HCT116 (cell line): ENCODE measurements at regions not wholly inside any gene's neighbourhood (a gene's known extent, or its start where the extent isn't known, plus 50 kb on each side); places are given as distances from the start of the nearest gene placed in this dataset.

ENCODE experiments used
- ATAC-seq: fragments of 200-7000 bp; cut with Tn5 transposase; 2 replicates; pipeline ENCODE4 v1.9.1; 2020; ENCODE audit warnings: mild to moderate bottlenecking, moderate library complexity
- BruUV-seq: library from RNA; stranded (reverse); fragments of 400-500 nt; replicated peaks from 2 replicates; lab custom pipeline; 2021; lab: Mats Ljungman, UMichigan
- CTCF ChIA-PET: fragments of 300-600 bp; sonication (Branson Sonifier 250); formaldehyde crosslinking; loops from one replicate; lab custom pipeline; 2021; ENCODE audit warnings: antibody characterized with exemption; lab: Charles Lee
- POLR2A ChIA-PET: fragments of 300-600, 350-600 bp; sonication (Branson Sonifier 250); formaldehyde crosslinking; loops from one replicate; lab custom pipeline; 2021; ENCODE audit warnings: antibody characterized with exemption; lab: Charles Lee
- RAD21 ChIA-PET, 2 experiments: fragments of 300-600 bp; sonication (Branson Sonifier 250); formaldehyde crosslinking; loops; one replicate each; lab custom pipeline; 2023; ENCODE audit warnings: low total read pairs in 2 of 2; ENCODE audit not compliant: uncharacterized antibody in 2 of 2, unreplicated experiment in 2 of 2, low non-redundant PET in 1 of 2; lab: Charles Lee
- DNase-seq: peaks from one replicate; pipeline ENCODE4 v3.0.0-alpha.2; 2010; ENCODE audit warnings: low read depth, low spot score
- H2AFZ ChIP-seq: fragments of 200-600 bp; shearing (Covaris generic), sonication (generic); 2 replicates; pipeline ENCODE4 v1.6.1; 2017; ENCODE audit warnings: low read depth, mixed run types, mixed read lengths, antibody characterized with exemption, low read length; ENCODE audit not compliant: poor library complexity, severe bottlenecking
- H3K27ac ChIP-seq: 2 replicates; pipeline ENCODE4 v1.5.1; 2012; ENCODE audit warnings: low read depth, low read length
- H3K27me3 ChIP-seq: fragments of 200-600 bp; sonication (generic); 2 replicates; pipeline ENCODE4 v1.6.1; 2016; ENCODE audit warnings: mixed run types, low read length, mixed read lengths; ENCODE audit not compliant: insufficient read depth
- H3K36me3 ChIP-seq, 2 experiments: fragments of 200-500 bp in 1 of 2; fragments of 200-600 bp in 1 of 2; sonication (Bioruptor generic) in 1 of 2; sonication (generic) in 1 of 2; 2 replicates each; pipeline versions ENCODE4 v1.5.1 to v1.6.1; 2014 to 2016; ENCODE audit warnings: low read length in 2 of 2, inconsistent platforms in 1 of 2, mixed read lengths in 1 of 2, mixed run types in 1 of 2; ENCODE audit not compliant: insufficient read depth in 2 of 2, control insufficient read depth in 1 of 2
- H3K4me1 ChIP-seq, 2 experiments: fragments of 200-600 bp in 1 of 2; sonication (generic) in 1 of 2; 2 replicates each; pipeline versions ENCODE4 v1.5.1 to v1.6.1; 2012 to 2017; ENCODE audit warnings: low read length in 2 of 2, inconsistent platforms in 1 of 2, mild to moderate bottlenecking in 1 of 2, mixed read lengths in 1 of 2, mixed run types in 1 of 2, moderate library complexity in 1 of 2; ENCODE audit not compliant: insufficient read depth in 2 of 2, control insufficient read depth in 1 of 2
- H3K4me2 ChIP-seq: fragments of 200-600 bp; sonication (generic); 2 replicates; pipeline ENCODE4 v1.6.1; 2017; ENCODE audit warnings: mixed run types, low read length, mixed read lengths
- H3K4me3 ChIP-seq, 2 experiments: fragments of 200-600 bp in 1 of 2; sonication (generic) in 1 of 2; replicated peaks in 1 of 2; 2 replicates each; pipeline ENCODE4 v1.5.1; 2011 to 2016; ENCODE audit warnings: low read length in 2 of 2, control low read depth in 1 of 2, low read depth in 1 of 2, mild to moderate bottlenecking in 1 of 2, mixed read lengths in 1 of 2, mixed run types in 1 of 2
- H3K79me2 ChIP-seq: fragments of 200-600 bp; sonication (generic); 2 replicates; pipeline ENCODE4 v1.6.1; 2017; ENCODE audit warnings: mild to moderate bottlenecking, mixed run types, low read length, moderate library complexity, mixed read lengths; ENCODE audit not compliant: insufficient read depth
- H3K9ac ChIP-seq: fragments of 200-600 bp; sonication (generic); 2 replicates; pipeline ENCODE4 v1.6.1; 2016; ENCODE audit warnings: low read length, mixed read lengths
- H3K9me2 ChIP-seq: fragments of 200-600 bp; sonication (generic), shearing (Covaris generic); 2 replicates; pipeline ENCODE4 v1.6.1; 2017; ENCODE audit warnings: mixed run types, mild to moderate bottlenecking, moderate library complexity; ENCODE audit not compliant: insufficient read depth
- H3K9me3 ChIP-seq, 2 experiments: fragments of 200-500 bp in 1 of 2; fragments of 200-600 bp in 1 of 2; sonication (Bioruptor generic) in 1 of 2; sonication (generic) in 1 of 2; 2 replicates each; pipeline ENCODE4 v1.6.1; 2014 to 2017; ENCODE audit warnings: low read length in 2 of 2, mixed read lengths in 2 of 2, inconsistent platforms in 1 of 2, low read depth in 1 of 2, mild to moderate bottlenecking in 1 of 2, mixed run types in 1 of 2, moderate library complexity in 1 of 2; ENCODE audit not compliant: control insufficient read depth in 1 of 2, insufficient read depth in 1 of 2
- H4K20me1 ChIP-seq: fragments of 200-600 bp; sonication (generic), shearing (Covaris generic); 2 replicates; pipeline ENCODE4 v1.6.1; 2017; ENCODE audit warnings: mixed run types, mild to moderate bottlenecking, moderate library complexity; ENCODE audit not compliant: insufficient read depth
- EGR1 ChIP-seq: IDR thresholded peaks from 2 replicates; pipeline ENCODE4 v1.6.1; 2012; ENCODE audit warnings: low read depth
- EZH2 ChIP-seq: fragments of 200-600 bp; sonication (generic); IDR thresholded peaks from 2 replicates; pipeline ENCODE4 v1.6.1; 2017; ENCODE audit warnings: antibody characterized with exemption, mixed run types
- POLR2A ChIP-seq: IDR thresholded peaks from 2 replicates; pipeline ENCODE4 v1.7.0; 2011; ENCODE audit warnings: borderline replicate concordance; ENCODE audit not compliant: insufficient read depth, insufficient read length; ENCODE audit errors: extremely low read depth
- POLR2AphosphoS5 ChIP-seq: IDR thresholded peaks from 2 replicates; pipeline ENCODE4 v1.6.1; 2011; ENCODE audit warnings: mild to moderate bottlenecking, low read depth, low read length, moderate library complexity
- YY1 ChIP-seq: IDR thresholded peaks from 2 replicates; pipeline ENCODE4 v1.6.1; 2011; ENCODE audit warnings: low read length, low read depth, moderate library complexity, mild to moderate bottlenecking; ENCODE audit not compliant: insufficient replicate concordance; ENCODE audit errors: extremely low read depth
- ZBTB33 ChIP-seq: IDR thresholded peaks from 2 replicates; pipeline ENCODE4 v1.6.1; 2011; ENCODE audit warnings: mild to moderate bottlenecking, low read length, moderate library complexity; ENCODE audit not compliant: insufficient replicate concordance; ENCODE audit errors: extremely low read depth
- ZFX ChIP-seq: fragments of 450-650 bp; IDR thresholded peaks from 2 replicates; pipeline ENCODE4 v1.6.1; 2017
- ZNF274 ChIP-seq: fragments of 200-500 bp; sonication (Bioruptor generic); IDR thresholded peaks from 2 replicates; pipeline ENCODE4 v1.6.1; 2014; ENCODE audit warnings: mild to moderate bottlenecking, low read depth, low read length, inconsistent platforms
- intact Hi-C: fragments of 100-400 bp; cut with micrococcal nuclease; formaldehyde crosslinking; loops from 2 replicates; pipeline ENCODE4 v1.10.0; 2022
- TF ChIP-seq, protein P1 (sequence below), 3 experiments: fragments of 200-600 bp in 1 of 3; sonication (generic) in 1 of 3; IDR thresholded peaks in 2 of 3; conservative IDR thresholded peaks in 1 of 3; 2 replicates each; pipeline ENCODE4 v1.5.1; 2012 to 2017; ENCODE audit warnings: low read depth in 2 of 3, low read length in 2 of 3, antibody characterized with exemption in 1 of 3, borderline replicate concordance in 1 of 3, control low read depth in 1 of 3, mild to moderate bottlenecking in 1 of 3, mixed read lengths in 1 of 3, mixed run types in 1 of 3, moderate library complexity in 1 of 3; ENCODE audit not compliant: insufficient read depth in 1 of 3

- peak overlapping the region; percentile 3 for H2AFZ ChIP-seq
- no peaks in the 10 kb centered on the region for H3K36me3 ChIP-seq
- H3K4me3 ChIP-seq = no peak overlapping the region
- no peak overlapping the region for H3K27ac ChIP-seq
- DNase-seq = no peak
- intact Hi-C loops = no loop called here
- peaks cover 0 to 10% of the 10 kb centered on the region in 2 experiments; a peak in 2 of 4 replicates for H3K4me1 ChIP-seq
- no peaks in the 10 kb centered on the region for H4K20me1 ChIP-seq
- BruUV-seq = no TSS peak
- no peaks in the 10 kb centered on the region for H3K9me2 ChIP-seq
- no peak for ATAC-seq
- H3K9ac ChIP-seq = no peak overlapping the region
- TF ChIP-seq ZBTB33 (no peak), ZFX (no peak), POLR2A (no peak), EGR1 (no peak), EZH2 (no peak), POLR2AphosphoS5 (no peak), ZNF274 (no peak), YY1 (no peak)
- TF ChIP-seq, protein P1, sequence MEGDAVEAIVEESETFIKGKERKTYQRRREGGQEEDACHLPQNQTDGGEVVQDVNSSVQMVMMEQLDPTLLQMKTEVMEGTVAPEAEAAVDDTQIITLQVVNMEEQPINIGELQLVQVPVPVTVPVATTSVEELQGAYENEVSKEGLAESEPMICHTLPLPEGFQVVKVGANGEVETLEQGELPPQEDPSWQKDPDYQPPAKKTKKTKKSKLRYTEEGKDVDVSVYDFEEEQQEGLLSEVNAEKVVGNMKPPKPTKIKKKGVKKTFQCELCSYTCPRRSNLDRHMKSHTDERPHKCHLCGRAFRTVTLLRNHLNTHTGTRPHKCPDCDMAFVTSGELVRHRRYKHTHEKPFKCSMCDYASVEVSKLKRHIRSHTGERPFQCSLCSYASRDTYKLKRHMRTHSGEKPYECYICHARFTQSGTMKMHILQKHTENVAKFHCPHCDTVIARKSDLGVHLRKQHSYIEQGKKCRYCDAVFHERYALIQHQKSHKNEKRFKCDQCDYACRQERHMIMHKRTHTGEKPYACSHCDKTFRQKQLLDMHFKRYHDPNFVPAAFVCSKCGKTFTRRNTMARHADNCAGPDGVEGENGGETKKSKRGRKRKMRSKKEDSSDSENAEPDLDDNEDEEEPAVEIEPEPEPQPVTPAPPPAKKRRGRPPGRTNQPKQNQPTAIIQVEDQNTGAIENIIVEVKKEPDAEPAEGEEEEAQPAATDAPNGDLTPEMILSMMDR (IDR thresholded peaks at IDR 0.05 in 2 of 3, conservative IDR thresholded peaks at IDR 0.05 in 1 of 3; ENCODE audit: borderline replicate concordance in 1 of 3, insufficient read depth in 1 of 3, low read depth in 2 of 3, low read length in 2 of 3) = no peak
- no peaks in the 10 kb centered on the region for H3K79me2 ChIP-seq
- no peaks in the 10 kb centered on the region for H3K27me3 ChIP-seq
- ChIA-PET POLR2A (no interaction called here), CTCF (no interaction called here), RAD21 (no interaction called here)
- H3K9me3 ChIP-seq = no peaks in the 10 kb centered on the region
- peak overlapping the region; percentile 60 for H3K4me2 ChIP-seq
Measured at GRCh38 chr13:47862841-47863240, 138.2 kb downstream of the SUCLA2 start.
